H1 (cell line): ENCODE measurements at regions not wholly inside any gene's neighbourhood (a gene's known extent, or its start where the extent isn't known, plus 50 kb on each side); places are given as distances from the start of the nearest gene placed in this dataset.

Source experiments
- CTCF ChIA-PET: fragments of 300-600 bp; sonication (Branson Sonifier 250); formaldehyde crosslinking; loops from one replicate; lab custom pipeline; 2021; ENCODE audit not compliant: partially characterized antibody; lab: Charles Lee
- POLR2A ChIA-PET: fragments of 300-600 bp; sonication (Branson Sonifier 250); formaldehyde crosslinking; loops from one replicate; lab custom pipeline; 2021; ENCODE audit warnings: inconsistent platforms; ENCODE audit not compliant: partially characterized antibody; lab: Charles Lee
- DNase-seq, 2 experiments: peaks; one replicate each; pipeline versions ENCODE4 v3.0.0 to v3.0.0-alpha.2; 2010 to 2022; ENCODE audit warnings: low spot score in 2 of 2, low read depth in 1 of 2, mixed read lengths in 1 of 2
- FAIRE-seq: peaks from 2 replicates; lab custom pipeline; 2011; peaks lifted over from hg19 to GRCh38; lab: Jason Lieb, UNC
- H2AFZ ChIP-seq: 2 replicates; pipeline ENCODE4 v1.8.1; 2012; ENCODE audit warnings: low read length, inconsistent platforms
- H2AK5ac ChIP-seq: 2 replicates; pipeline ENCODE4 v1.6.1; 2013; ENCODE audit warnings: low read depth, low read length
- H2BK120ac ChIP-seq: replicated peaks from 2 replicates; pipeline ENCODE3; 2013; ENCODE audit warnings: low read depth, low read length, inconsistent platforms
- H2BK12ac ChIP-seq: 2 replicates; pipeline ENCODE4 v1.6.1; 2013; ENCODE audit warnings: low read depth, low read length
- H2BK15ac ChIP-seq: 2 replicates; pipeline ENCODE4 v1.6.1; 2013; ENCODE audit warnings: low read length
- H2BK20ac ChIP-seq: 2 replicates; pipeline ENCODE4 v1.6.1; 2013; ENCODE audit warnings: low read length
- H2BK5ac ChIP-seq: 2 replicates; pipeline ENCODE4 v1.6.1; 2013; ENCODE audit warnings: low read depth, low read length
- H3K14ac ChIP-seq: 2 replicates; pipeline ENCODE4 v1.6.1; 2013; ENCODE audit warnings: inconsistent platforms; ENCODE audit not compliant: insufficient read length
- H3K18ac ChIP-seq: 2 replicates; pipeline ENCODE4 v1.6.1; 2013; ENCODE audit warnings: low read length; ENCODE audit errors: extremely low read depth
- H3K23ac ChIP-seq: 2 replicates; pipeline ENCODE4 v1.6.1; 2013; ENCODE audit warnings: inconsistent platforms; ENCODE audit not compliant: insufficient read length
- H3K23me2 ChIP-seq: 2 replicates; pipeline ENCODE4 v1.6.1; 2013; ENCODE audit warnings: low read depth, low read length
- H3K27ac ChIP-seq: 2 replicates; pipeline ENCODE4 v1.6.1; 2011; ENCODE audit warnings: low read depth, low read length, inconsistent platforms
- H3K27me3 ChIP-seq, 4 experiments: replicated peaks in 1 of 4; 1 replicate in 1 of 4; 2 replicates in 3 of 4; pipeline versions ENCODE4 v1.6.1 to v1.8.1; 2011 to 2013; ENCODE audit warnings: low read length in 3 of 4, mild to moderate bottlenecking in 3 of 4, inconsistent platforms in 2 of 4, mixed read lengths in 2 of 4, moderate library complexity in 1 of 4; ENCODE audit not compliant: control insufficient read depth in 3 of 4, insufficient read depth in 3 of 4; ENCODE audit errors: extremely low read depth in 1 of 4
- H3K36me3 ChIP-seq, 4 experiments: 2 replicates each; pipeline versions ENCODE4 v1.6.1 to v1.8.1; 2011 to 2013; ENCODE audit warnings: mild to moderate bottlenecking in 4 of 4, low read length in 3 of 4, moderate library complexity in 2 of 4, control low read depth in 1 of 4, inconsistent platforms in 1 of 4; ENCODE audit not compliant: insufficient read depth in 4 of 4, control insufficient read depth in 2 of 4
- H3K4ac ChIP-seq: replicated peaks from 2 replicates; pipeline ENCODE3; 2013; ENCODE audit warnings: low read length, low read depth, mixed read lengths, inconsistent platforms; ENCODE audit not compliant: insufficient read length
- H3K4me1 ChIP-seq, 4 experiments: replicated peaks in 1 of 4; 1 replicate in 1 of 4; 2 replicates in 3 of 4; pipeline versions ENCODE4 v1.6.1 to v1.8.1; 2011 to 2013; ENCODE audit warnings: low read length in 3 of 4, inconsistent platforms in 2 of 4, mixed read lengths in 1 of 4; ENCODE audit not compliant: insufficient read depth in 4 of 4, control insufficient read depth in 3 of 4
- H3K4me2 ChIP-seq, 2 experiments: 2 replicates each; pipeline versions ENCODE4 v1.6.1 to v1.8.1; 2011 to 2013; ENCODE audit warnings: low read depth in 2 of 2, low read length in 2 of 2, control low read depth in 1 of 2, inconsistent platforms in 1 of 2, mild to moderate bottlenecking in 1 of 2; ENCODE audit not compliant: insufficient read depth in 1 of 2
- H3K4me3 ChIP-seq, 4 experiments: fragments of 200-600, 300-600 bp in 1 of 4; sonication (generic), shearing (Covaris generic), sonication (Bioruptor Twin) in 1 of 4; 2 replicates each; pipeline versions ENCODE4 v1.5.1 to v1.8.1; 2011 to 2016; ENCODE audit warnings: low read length in 4 of 4, low read depth in 3 of 4, control low read depth in 2 of 4, inconsistent platforms in 2 of 4, mild to moderate bottlenecking in 2 of 4, mixed read lengths in 1 of 4, moderate library complexity in 1 of 4; ENCODE audit not compliant: insufficient read depth in 2 of 4; ENCODE audit errors: extremely low read depth in 1 of 4
- H3K56ac ChIP-seq: replicated peaks from 2 replicates; pipeline ENCODE3; 2013; ENCODE audit warnings: low read depth, mild to moderate bottlenecking, mixed read lengths, low read length, inconsistent platforms; ENCODE audit not compliant: insufficient read length
- H3K79me1 ChIP-seq: 2 replicates; pipeline ENCODE4 v1.6.1; 2013; ENCODE audit warnings: low read depth, low read length, control low read depth
- H3K79me2 ChIP-seq, 2 experiments: 2 replicates each; pipeline versions ENCODE4 v1.6.1 to v1.8.1; 2012 to 2013; ENCODE audit warnings: low read length in 2 of 2, mild to moderate bottlenecking in 2 of 2, inconsistent platforms in 1 of 2; ENCODE audit not compliant: insufficient read depth in 2 of 2, control insufficient read depth in 1 of 2
- H3K9ac ChIP-seq, 4 experiments: replicated peaks in 1 of 4; 1 replicate in 1 of 4; 2 replicates in 3 of 4; pipeline versions ENCODE4 v1.6.1 to v1.8.1; 2011 to 2013; ENCODE audit warnings: low read depth in 3 of 4, low read length in 3 of 4, control low read depth in 2 of 4, mild to moderate bottlenecking in 2 of 4, moderate library complexity in 2 of 4, inconsistent platforms in 1 of 4; ENCODE audit errors: extremely low read depth in 1 of 4
- H3K9me3 ChIP-seq, 2 experiments: 2 replicates each; pipeline versions ENCODE4 v1.6.1 to v1.8.1; 2012 to 2013; ENCODE audit warnings: mild to moderate bottlenecking in 2 of 2, moderate library complexity in 2 of 2, control low read depth in 1 of 2, inconsistent platforms in 1 of 2, low read depth in 1 of 2, low read length in 1 of 2, mixed read lengths in 1 of 2; ENCODE audit not compliant: insufficient read depth in 2 of 2
- H4K20me1 ChIP-seq, 2 experiments: replicated peaks in 1 of 2; 2 replicates each; pipeline versions ENCODE3 to v1.8.1; 2011 to 2013; ENCODE audit warnings: inconsistent platforms in 2 of 2, low read length in 2 of 2, mild to moderate bottlenecking in 1 of 2; ENCODE audit not compliant: insufficient read depth in 2 of 2, control insufficient read depth in 1 of 2
- H4K5ac ChIP-seq: 2 replicates; pipeline ENCODE4 v1.6.1; 2013; ENCODE audit warnings: low read length, low read depth, mixed read lengths, inconsistent platforms; ENCODE audit not compliant: insufficient read length
- H4K8ac ChIP-seq: 2 replicates; pipeline ENCODE4 v1.8.0; 2013; ENCODE audit warnings: mild to moderate bottlenecking, moderate library complexity, low read length, inconsistent platforms; ENCODE audit not compliant: insufficient read depth; ENCODE audit errors: extremely low read depth
- H4K91ac ChIP-seq: replicated peaks from 2 replicates; pipeline ENCODE3; 2013; ENCODE audit warnings: low read length, mixed read lengths, inconsistent platforms; ENCODE audit not compliant: insufficient read length
- ATF2 ChIP-seq: IDR thresholded peaks from 2 replicates; pipeline ENCODE4 v1.6.1; 2012; ENCODE audit warnings: low read length, inconsistent platforms
- CEBPB ChIP-seq: IDR thresholded peaks from 2 replicates; pipeline ENCODE4 v1.6.1; 2012; ENCODE audit warnings: low read depth, low read length
- EP300 ChIP-seq, 2 experiments: IDR thresholded peaks; 1 replicate in 1 of 2; 2 replicates in 1 of 2; pipeline ENCODE4 v1.6.1; 2011 to 2012; ENCODE audit warnings: low read depth in 2 of 2, low read length in 2 of 2, mild to moderate bottlenecking in 2 of 2, borderline replicate concordance in 1 of 2, inconsistent platforms in 1 of 2, moderate library complexity in 1 of 2
- GABPA ChIP-seq: IDR thresholded peaks from 2 replicates; pipeline ENCODE4 v1.6.1; 2011; ENCODE audit warnings: mild to moderate bottlenecking, low read length, moderate library complexity, borderline replicate concordance; ENCODE audit not compliant: insufficient read depth
- MAFK ChIP-seq: IDR thresholded peaks from 2 replicates; pipeline ENCODE4 v1.6.1; 2012; ENCODE audit warnings: low read depth, mild to moderate bottlenecking, improper control_type of control experiment, low read length
- POU5F1 ChIP-seq: IDR thresholded peaks from 2 replicates; pipeline ENCODE4 v1.6.1; 2011; ENCODE audit warnings: low read depth, mild to moderate bottlenecking, low read length, moderate library complexity
- RAD21 ChIP-seq, 2 experiments: IDR thresholded peaks in 1 of 2; conservative IDR thresholded peaks in 1 of 2; 2 replicates each; pipeline ENCODE4 v1.6.1; 2011; ENCODE audit warnings: low read depth in 2 of 2, low read length in 2 of 2, improper control_type of control experiment in 1 of 2, inconsistent platforms in 1 of 2, mild to moderate bottlenecking in 1 of 2, moderate library complexity in 1 of 2
- SIRT6 ChIP-seq: IDR thresholded peaks from one replicate; pipeline ENCODE4 v1.7.1; 2012; ENCODE audit warnings: low read length, inconsistent platforms
- TAF1 ChIP-seq: IDR thresholded peaks from 2 replicates; pipeline ENCODE4 v1.6.1; 2011; ENCODE audit warnings: mild to moderate bottlenecking, low read depth, low read length
- TAF7 ChIP-seq: optimal IDR thresholded peaks from 2 replicates; pipeline ENCODE3; 2011; ENCODE audit warnings: low read depth, mild to moderate bottlenecking, inconsistent platforms, low read length, moderate library complexity, borderline replicate concordance
- TBP ChIP-seq: IDR thresholded peaks from 2 replicates; pipeline ENCODE4 v1.6.1; 2011; ENCODE audit warnings: low read depth, low read length, improper control_type of control experiment
- WGBS, 2 experiments: shearing (Covaris generic) in 1 of 2; methylation state at CpG; one replicate each; pipeline versions ENCODE4 v1.1.6 to v1.1.7; 2013 to 2015; ENCODE audit warnings: low lambda C conversion rate in 2 of 2, mixed read lengths in 2 of 2, inconsistent platforms in 1 of 2, low coverage in 1 of 2, missing lambda C conversion rate in 1 of 2; ENCODE audit not compliant: insufficient replicate concordance in 2 of 2, insufficient coverage in 1 of 2, insufficient read length in 1 of 2; ENCODE audit errors: extremely low coverage in 1 of 2, missing lambda C conversion rate in 1 of 2; 5-methylcytosine and 5-hydroxymethylcytosine counted together

- DNase-seq (no peak), FAIRE-seq (no peak)
- H2AFZ ChIP-seq = no peak overlapping the region
- POLR2A ChIA-PET = interaction anchor here (1.2 kb wide), 1 partner anchor 9 kb away, joined by 3 read pairs; no protein-coding TSS in a partner anchor
- no peaks in the 10 kb centered on the region; the same call in 1 of the 2 replicates for H3K23me2 ChIP-seq
- no peak overlapping the region for H3K23ac ChIP-seq
- H2BK120ac ChIP-seq = no peak overlapping the region
- H3K14ac ChIP-seq = no peak overlapping the region
- no peak overlapping the region for H3K27ac ChIP-seq
- no peak overlapping the region for H4K8ac ChIP-seq
- H2BK5ac ChIP-seq = no peak overlapping the region
- no peak overlapping the region for H3K4me2 ChIP-seq
- H3K36me3 ChIP-seq = no peaks in the 10 kb centered on the region
- no peaks in the 10 kb centered on the region for H3K79me2 ChIP-seq
- no peaks in the 10 kb centered on the region for H3K27me3 ChIP-seq
- H2BK15ac ChIP-seq = no peak overlapping the region
- no peak overlapping the region for H3K4me3 ChIP-seq
- no peak overlapping the region for H2AK5ac ChIP-seq
- no peak overlapping the region for H3K4ac ChIP-seq
- H2BK20ac ChIP-seq = no peak overlapping the region
- no peak overlapping the region for H3K9ac ChIP-seq
- H4K91ac ChIP-seq = no peak overlapping the region
- H4K5ac ChIP-seq = no peak overlapping the region
- no peaks in the 10 kb centered on the region for H3K79me1 ChIP-seq
- no peak overlapping the region for H3K18ac ChIP-seq
- H2BK12ac ChIP-seq = no peak overlapping the region
- H3K4me1 ChIP-seq = no peaks in the 10 kb centered on the region
- CTCF ChIA-PET = interaction anchor here (0.6 to 1.8 kb wide), 4 partner anchors 9 to 587 kb away, joined by 3 to 4 read pairs (median 3); no protein-coding TSS in a partner anchor
- H4K20me1 ChIP-seq = no peaks in the 10 kb centered on the region
- WGBS, 2 experiments = 84% methylated on average over 3 of the region's 3 CpGs; no CpG with 5 or more reads in 1 of the 2 experiments
- 0 out of 4 replicates have a peak, but pooled peaks cover 0 to 3% of the 10 kb centered on the region in 2 experiments for H3K9me3 ChIP-seq
- H3K56ac ChIP-seq = no peak overlapping the region
- TF ChIP-seq RAD21 (IDR thresholded peaks at IDR 0.05 in 1 of 2, conservative IDR thresholded peaks at IDR 0.05 in 1 of 2; ENCODE audit: low read depth in 2 of 2, low read length in 2 of 2) = no peak
- no peak for TF ChIP-seq SIRT6
- no peak for TF ChIP-seq ATF2
- no peak for TF ChIP-seq TAF7
- TF ChIP-seq MAFK = no peak
- no peak for TF ChIP-seq POU5F1
- TF ChIP-seq TBP = no peak
- no peak for TF ChIP-seq GABPA
- no peak for TF ChIP-seq EP300 (IDR thresholded peaks at IDR 0.05; ENCODE audit: borderline replicate concordance in 1 of 2, low read depth in 2 of 2, low read length in 2 of 2)
- no peak for TF ChIP-seq TAF1
- TF ChIP-seq CEBPB = no peak
These were observed 120.1 kb downstream of the SEC16B start for GRCh38 chr1:177849579-177850290.
